ENCODE measurements at regions not wholly inside any gene's neighbourhood (a gene's known extent, or its start where the extent isn't known, plus 50 kb on each side); places are given as distances from the start of the nearest gene placed in this dataset.
A peak's percentile ranks its signal among the peaks of the same experiment; 100 is the strongest.

- ChIA-PET POLR2A (interaction anchor here (0.6 to 1.1 kb wide), 2 partner anchors 8 to 253 kb away, joined by 3 read pairs; no protein-coding TSS in a partner anchor), CTCF (interaction anchor here (0.8 to 1.0 kb wide), 2 partner anchors 40 to 526 kb away, joined by 3 read pairs; no protein-coding TSS in a partner anchor)
- no peak for DNase-seq
- peaks cover 0 to 5% (median 0%) of the 10 kb centered on the region in 4 experiments for H3K4me1 ChIP-seq (ENCODE audit: control extremely low read depth in 1 of 4, control insufficient read depth in 4 of 4, insufficient read depth in 4 of 4, low read length in 3 of 4)
- no peak overlapping the region for H3K27ac ChIP-seq (ENCODE audit: insufficient read depth in 1 of 2, low read depth in 1 of 2, low read length in 2 of 2, poor library complexity in 1 of 2, severe bottlenecking in 2 of 2)
- no peak overlapping the region for H3K4me3 ChIP-seq (ENCODE audit: control insufficient read depth in 1 of 7, extremely low read depth in 1 of 7, insufficient read depth in 4 of 7, low read depth in 2 of 7, low read length in 6 of 7)
- WGBS (ENCODE audit: insufficient coverage), result 100% methylated on average over 3 of the region's 5 CpGs
- no peaks in the 10 kb centered on the region for H3K27me3 ChIP-seq (replicated peaks in 2 of 5; ENCODE audit: control insufficient read depth in 4 of 5, insufficient read depth in 5 of 5, low read length in 4 of 5)
- H3K36me3 ChIP-seq (ENCODE audit: control insufficient read depth in 4 of 4, insufficient read depth in 4 of 4, low read length in 3 of 4), result no peaks in the 10 kb centered on the region
- no peaks in the 10 kb centered on the region for H3K9me3 ChIP-seq (ENCODE audit: control extremely low read depth in 1 of 5, control insufficient read depth in 4 of 5, insufficient read depth in 2 of 5, low read depth in 1 of 5, low read length in 4 of 5)
Observed at GRCh38 chr4:140260227-140260626, 106.2 kb upstream of the MAML3 start.

- CTCF ChIA-PET, result interaction anchor here (1.0 to 1.4 kb wide), 3 partner anchors 66 to 246 kb away, joined by 3 to 5 read pairs (median 4); no protein-coding TSS in a partner anchor
- peaks cover 0 to under 1% (median under 1%) of the 10 kb centered on the region in 4 experiments for H3K4me1 ChIP-seq (ENCODE audit: control extremely low read depth in 1 of 4, control insufficient read depth in 4 of 4, insufficient read depth in 4 of 4, low read length in 3 of 4)
Observed at GRCh38 chr4:140258476-140258875, 104.5 kb upstream of the MAML3 start.

GRCh38 chr4:140257461-140258305, 103.7 kb upstream of the MAML3 start:
- Histone ChIP-seq H3K27me3 (replicated peaks in 2 of 5; ENCODE audit: control insufficient read depth in 4 of 5, insufficient read depth in 5 of 5, low read length in 4 of 5) (no peaks in the 10 kb centered on the region), H3K36me3 (ENCODE audit: control insufficient read depth in 4 of 4, insufficient read depth in 4 of 4, low read length in 3 of 4) (no peaks in the 10 kb centered on the region), H3K9me3 (ENCODE audit: control extremely low read depth in 1 of 5, control insufficient read depth in 4 of 5, insufficient read depth in 2 of 5, low read depth in 1 of 5, low read length in 4 of 5) (no peaks in the 10 kb centered on the region), H3K4me3 (ENCODE audit: control insufficient read depth in 1 of 7, extremely low read depth in 1 of 7, insufficient read depth in 4 of 7, low read depth in 2 of 7, low read length in 6 of 7) (no peak overlapping the region), H3K4me1 (ENCODE audit: control extremely low read depth in 1 of 4, control insufficient read depth in 4 of 4, insufficient read depth in 4 of 4, low read length in 3 of 4) (peaks cover 0 to 6% (median 4%) of the 10 kb centered on the region in 4 experiments), H3K27ac (ENCODE audit: insufficient read depth in 1 of 2, low read depth in 1 of 2, low read length in 2 of 2, poor library complexity in 1 of 2, severe bottlenecking in 2 of 2) (no peak overlapping the region)
- DNase-seq, result no peak
- ChIA-PET CTCF (interaction anchor here (0.9 to 1.2 kb wide), 3 partner anchors 73 to 245 kb away, joined by 3 to 4 read pairs (median 3); no protein-coding TSS in a partner anchor), POLR2A (no interaction called here)
- 97% methylated on average over 5 of the region's 10 CpGs for WGBS (ENCODE audit: insufficient coverage)

More at GRCh38 chr4:140258476-140258875, 104.5 kb upstream of the MAML3 start:
- no peak overlapping the region for H3K27ac ChIP-seq (ENCODE audit: insufficient read depth in 1 of 2, low read depth in 1 of 2, low read length in 2 of 2, poor library complexity in 1 of 2, severe bottlenecking in 2 of 2)
- POLR2A ChIA-PET, result no interaction called here
- WGBS (ENCODE audit: insufficient coverage), result 96% methylated on average over 3 of the region's 3 CpGs
- DNase-seq, result no peak
- no peaks in the 10 kb centered on the region for H3K27me3 ChIP-seq (replicated peaks in 2 of 5; ENCODE audit: control insufficient read depth in 4 of 5, insufficient read depth in 5 of 5, low read length in 4 of 5)
- H3K4me3 ChIP-seq (ENCODE audit: control insufficient read depth in 1 of 7, extremely low read depth in 1 of 7, insufficient read depth in 4 of 7, low read depth in 2 of 7, low read length in 6 of 7), result no peak overlapping the region
- no peaks in the 10 kb centered on the region for H3K36me3 ChIP-seq (ENCODE audit: control insufficient read depth in 4 of 4, insufficient read depth in 4 of 4, low read length in 3 of 4)
- H3K9me3 ChIP-seq (ENCODE audit: control extremely low read depth in 1 of 5, control insufficient read depth in 4 of 5, insufficient read depth in 2 of 5, low read depth in 1 of 5, low read length in 4 of 5), result no peaks in the 10 kb centered on the region

GRCh38 chr4:140256941-140257340, 103.0 kb upstream of the MAML3 start:
- Histone ChIP-seq H3K27me3 (replicated peaks in 2 of 5; ENCODE audit: control insufficient read depth in 4 of 5, insufficient read depth in 5 of 5, low read length in 4 of 5) (no peaks in the 10 kb centered on the region), H3K4me1 (ENCODE audit: control extremely low read depth in 1 of 4, control insufficient read depth in 4 of 4, insufficient read depth in 4 of 4, low read length in 3 of 4) (peaks cover 0 to 13% (median 11%) of the 10 kb centered on the region in 4 experiments), H3K36me3 (ENCODE audit: control insufficient read depth in 4 of 4, insufficient read depth in 4 of 4, low read length in 3 of 4) (no peaks in the 10 kb centered on the region), H3K4me3 (ENCODE audit: control insufficient read depth in 1 of 7, extremely low read depth in 1 of 7, insufficient read depth in 4 of 7, low read depth in 2 of 7, low read length in 6 of 7) (no peak overlapping the region), H3K27ac (ENCODE audit: insufficient read depth in 1 of 2, low read depth in 1 of 2, low read length in 2 of 2, poor library complexity in 1 of 2, severe bottlenecking in 2 of 2) (no peak overlapping the region), H3K9me3 (ENCODE audit: control extremely low read depth in 1 of 5, control insufficient read depth in 4 of 5, insufficient read depth in 2 of 5, low read depth in 1 of 5, low read length in 4 of 5) (no peaks in the 10 kb centered on the region)
- CTCF ChIA-PET, result interaction anchor here (0.7 to 0.9 kb wide), 2 partner anchors 225 to 237 kb away, joined by 3 read pairs; no protein-coding TSS in a partner anchor
- POLR2A ChIA-PET, result no interaction called here
- WGBS (ENCODE audit: insufficient coverage), result 100% methylated on average over 1 of the region's 2 CpGs
- no peak for DNase-seq

- WGBS (ENCODE audit: insufficient coverage), result 67% methylated on average over 1 of the region's 2 CpGs
- no peak overlapping the region for H3K27ac ChIP-seq (ENCODE audit: insufficient read depth in 1 of 2, low read depth in 1 of 2, low read length in 2 of 2, poor library complexity in 1 of 2, severe bottlenecking in 2 of 2)
- H3K27me3 ChIP-seq (replicated peaks in 2 of 5; ENCODE audit: control insufficient read depth in 4 of 5, insufficient read depth in 5 of 5, low read length in 4 of 5), result no peaks in the 10 kb centered on the region
- peak in 2 of 3 donors; percentile 24 to 39 for DNase-seq
- no peaks in the 10 kb centered on the region for H3K36me3 ChIP-seq (ENCODE audit: control insufficient read depth in 4 of 4, insufficient read depth in 4 of 4, low read length in 3 of 4)
- no peaks in the 10 kb centered on the region for H3K9me3 ChIP-seq (ENCODE audit: control extremely low read depth in 1 of 5, control insufficient read depth in 4 of 5, insufficient read depth in 2 of 5, low read depth in 1 of 5, low read length in 4 of 5)
- H3K4me1 ChIP-seq (ENCODE audit: control extremely low read depth in 1 of 4, control insufficient read depth in 4 of 4, insufficient read depth in 4 of 4, low read length in 3 of 4), result peaks cover 0 to 18% (median 15%) of the 10 kb centered on the region in 4 experiments
- H3K4me3 ChIP-seq (ENCODE audit: control insufficient read depth in 1 of 7, extremely low read depth in 1 of 7, insufficient read depth in 4 of 7, low read depth in 2 of 7, low read length in 6 of 7), result no peak overlapping the region
- ChIA-PET CTCF (interaction anchor here (0.7 to 6.4 kb wide), 2 partner anchors 236 to 243 kb away, joined by 3 to 65 read pairs; no protein-coding TSS in a partner anchor), POLR2A (no interaction called here)
Observed at GRCh38 chr4:140256335-140256734, 102.4 kb upstream of the MAML3 start.

GRCh38 chr4:140255927-140256326, 101.9 kb upstream of the MAML3 start:
- peak in 2 of 3 donors; percentile 23 to 24 for DNase-seq
- Histone ChIP-seq H3K4me1 (ENCODE audit: control extremely low read depth in 1 of 4, control insufficient read depth in 4 of 4, insufficient read depth in 4 of 4, low read length in 3 of 4) (peaks cover 0 to 22% (median 16%) of the 10 kb centered on the region in 4 experiments), H3K27ac (ENCODE audit: insufficient read depth in 1 of 2, low read depth in 1 of 2, low read length in 2 of 2, poor library complexity in 1 of 2, severe bottlenecking in 2 of 2) (no peak overlapping the region), H3K36me3 (ENCODE audit: control insufficient read depth in 4 of 4, insufficient read depth in 4 of 4, low read length in 3 of 4) (no peaks in the 10 kb centered on the region), H3K4me3 (ENCODE audit: control insufficient read depth in 1 of 7, extremely low read depth in 1 of 7, insufficient read depth in 4 of 7, low read depth in 2 of 7, low read length in 6 of 7) (no peak overlapping the region), H3K27me3 (replicated peaks in 2 of 5; ENCODE audit: control insufficient read depth in 4 of 5, insufficient read depth in 5 of 5, low read length in 4 of 5) (no peaks in the 10 kb centered on the region), H3K9me3 (ENCODE audit: control extremely low read depth in 1 of 5, control insufficient read depth in 4 of 5, insufficient read depth in 2 of 5, low read depth in 1 of 5, low read length in 4 of 5) (no peaks in the 10 kb centered on the region)
- no CpG with 5 or more reads among the region's 1 CpG for WGBS (ENCODE audit: insufficient coverage)
- POLR2A ChIA-PET, result no interaction called here
- CTCF ChIA-PET, result interaction anchor here (1.4 to 6.4 kb wide), 5 partner anchors 13 to 523 kb away, joined by 3 to 65 read pairs (median 9); partner anchors contain the start of gene MAML3

- peaks cover 0 to 22% (median 16%) of the 10 kb centered on the region in 4 experiments for H3K4me1 ChIP-seq (ENCODE audit: control extremely low read depth in 1 of 4, control insufficient read depth in 4 of 4, insufficient read depth in 4 of 4, low read length in 3 of 4)
- H3K4me3 ChIP-seq (ENCODE audit: control insufficient read depth in 1 of 7, extremely low read depth in 1 of 7, insufficient read depth in 4 of 7, low read depth in 2 of 7, low read length in 6 of 7), result no peak overlapping the region
- no peaks in the 10 kb centered on the region for H3K36me3 ChIP-seq (ENCODE audit: control insufficient read depth in 4 of 4, insufficient read depth in 4 of 4, low read length in 3 of 4)
- H3K27me3 ChIP-seq (replicated peaks in 2 of 5; ENCODE audit: control insufficient read depth in 4 of 5, insufficient read depth in 5 of 5, low read length in 4 of 5), result no peaks in the 10 kb centered on the region
- peak in 2 of 3 donors; percentile 29 to 45 for DNase-seq
- 100% methylated on average over 1 of the region's 5 CpGs for WGBS (ENCODE audit: insufficient coverage)
- ChIA-PET POLR2A (no interaction called here), CTCF (interaction anchor here (1.0 to 6.4 kb wide), 12 partner anchors 12 to 523 kb away, joined by 3 to 65 read pairs (median 6); partner anchors contain the start of gene MAML3)
- H3K27ac ChIP-seq (ENCODE audit: insufficient read depth in 1 of 2, low read depth in 1 of 2, low read length in 2 of 2, poor library complexity in 1 of 2, severe bottlenecking in 2 of 2), result no peak overlapping the region
- no peaks in the 10 kb centered on the region for H3K9me3 ChIP-seq (ENCODE audit: control extremely low read depth in 1 of 5, control insufficient read depth in 4 of 5, insufficient read depth in 2 of 5, low read depth in 1 of 5, low read length in 4 of 5)
Observed at GRCh38 chr4:140255467-140255866, 101.5 kb upstream of the MAML3 start.

Data from common myeloid progenitor, CD34-positive (primary cell).